ENCODE measurements at regions not wholly inside any gene's neighbourhood (a gene's known extent, or its start where the extent isn't known, plus 50 kb on each side); places are given as distances from the start of the nearest gene placed in this dataset.

GRCh38 chr2:120860579-120860922 lies 124.9 kb downstream of the GLI2 start:
- ATAC-seq (no peak), DNase-seq (no peak)
- no peaks in the 10 kb centered on the region for H3K4me1 Mint-ChIP-seq (ENCODE audit: low read depth)
- ChIA-PET POLR2A (no interaction called here), CTCF (no interaction called here)
- H3K27ac Mint-ChIP-seq: no peak overlapping the region
- H3K27me3 Mint-ChIP-seq (ENCODE audit: low read depth): no peaks in the 10 kb centered on the region
- no peaks in the 10 kb centered on the region for H3K9me3 Mint-ChIP-seq (ENCODE audit: insufficient read depth)
- H3K4me3 Mint-ChIP-seq: no peak overlapping the region
- no peaks in the 10 kb centered on the region for H3K36me3 Mint-ChIP-seq (ENCODE audit: low read depth)

- DNase-seq (no peak), ATAC-seq (no peak)
- no peaks in the 10 kb centered on the region for H3K4me1 Mint-ChIP-seq (ENCODE audit: low read depth)
- H3K27ac Mint-ChIP-seq: no peak overlapping the region
- H3K4me3 Mint-ChIP-seq: no peak overlapping the region
- ChIA-PET CTCF (no interaction called here), POLR2A (no interaction called here)
- no peaks in the 10 kb centered on the region for H3K9me3 Mint-ChIP-seq (ENCODE audit: insufficient read depth)
- H3K36me3 Mint-ChIP-seq (ENCODE audit: low read depth): no peaks in the 10 kb centered on the region
- H3K27me3 Mint-ChIP-seq (ENCODE audit: low read depth): peaks cover 3% of the 10 kb centered on the region
These were observed 125.5 kb downstream of the GLI2 start for GRCh38 chr2:120861191-120861575.

- ChIA-PET POLR2A (no interaction called here), CTCF (no interaction called here)
- ATAC-seq: no peak
- no peaks in the 10 kb centered on the region for H3K36me3 Mint-ChIP-seq (ENCODE audit: low read depth)
- H3K27ac Mint-ChIP-seq: no peak overlapping the region
- H3K27me3 Mint-ChIP-seq (ENCODE audit: low read depth): peaks cover 5% of the 10 kb centered on the region
- H3K9me3 Mint-ChIP-seq (ENCODE audit: insufficient read depth): no peaks in the 10 kb centered on the region
- DNase-seq: no peak
- no peaks in the 10 kb centered on the region for H3K4me1 Mint-ChIP-seq (ENCODE audit: low read depth)
- no peak overlapping the region for H3K4me3 Mint-ChIP-seq
These were observed 126.0 kb downstream of the GLI2 start for GRCh38 chr2:120861576-120862191.

- ATAC-seq (no peak), DNase-seq (no peak)
- Mint-ChIP-seq H3K4me3 (no peak overlapping the region), H3K27ac (no peak overlapping the region), H3K27me3 (ENCODE audit: low read depth) (peaks cover 11% of the 10 kb centered on the region), H3K9me3 (ENCODE audit: insufficient read depth) (no peaks in the 10 kb centered on the region), H3K36me3 (ENCODE audit: low read depth) (no peaks in the 10 kb centered on the region), H3K4me1 (ENCODE audit: low read depth) (no peaks in the 10 kb centered on the region)
- POLR2A ChIA-PET: no interaction called here
- CTCF ChIA-PET: no interaction called here
These were observed 126.8 kb downstream of the GLI2 start for GRCh38 chr2:120862201-120863060.

GRCh38 chr2:120863146-120863545 lies 127.5 kb downstream of the GLI2 start:
- Mint-ChIP-seq H3K4me1 (ENCODE audit: low read depth) (no peaks in the 10 kb centered on the region), H3K27me3 (ENCODE audit: low read depth) (peaks cover 17% of the 10 kb centered on the region), H3K27ac (no peak overlapping the region), H3K36me3 (ENCODE audit: low read depth) (no peaks in the 10 kb centered on the region), H3K4me3 (no peak overlapping the region), H3K9me3 (ENCODE audit: insufficient read depth) (no peaks in the 10 kb centered on the region)
- ChIA-PET CTCF (no interaction called here), POLR2A (no interaction called here)
- DNase-seq (no peak), ATAC-seq (no peak)

GRCh38 chr2:120863661-120864320 lies 128.1 kb downstream of the GLI2 start:
- ATAC-seq (no peak), DNase-seq (no peak)
- POLR2A ChIA-PET: no interaction called here
- Mint-ChIP-seq H3K9me3 (ENCODE audit: insufficient read depth) (no peaks in the 10 kb centered on the region), H3K4me1 (ENCODE audit: low read depth) (no peaks in the 10 kb centered on the region), H3K27ac (no peak overlapping the region), H3K4me3 (no peak overlapping the region), H3K36me3 (ENCODE audit: low read depth) (no peaks in the 10 kb centered on the region), H3K27me3 (ENCODE audit: low read depth) (peaks cover 23% of the 10 kb centered on the region)
- CTCF ChIA-PET: no interaction called here

GRCh38 chr2:120864981-120865380 lies 129.3 kb downstream of the GLI2 start:
- H3K27me3 Mint-ChIP-seq (ENCODE audit: low read depth): peaks cover 31% of the 10 kb centered on the region
- DNase-seq (no peak), ATAC-seq (no peak)
- H3K27ac Mint-ChIP-seq: no peak overlapping the region
- H3K4me1 Mint-ChIP-seq (ENCODE audit: low read depth): no peaks in the 10 kb centered on the region
- no peaks in the 10 kb centered on the region for H3K36me3 Mint-ChIP-seq (ENCODE audit: low read depth)
- H3K4me3 Mint-ChIP-seq: no peak overlapping the region
- ChIA-PET CTCF (no interaction called here), POLR2A (no interaction called here)
- H3K9me3 Mint-ChIP-seq (ENCODE audit: insufficient read depth): no peaks in the 10 kb centered on the region

GRCh38 chr2:120865656-120866055 lies 130.0 kb downstream of the GLI2 start:
- H3K36me3 Mint-ChIP-seq (ENCODE audit: low read depth): no peaks in the 10 kb centered on the region
- H3K4me3 Mint-ChIP-seq: no peak overlapping the region
- H3K9me3 Mint-ChIP-seq (ENCODE audit: insufficient read depth): no peaks in the 10 kb centered on the region
- CTCF ChIA-PET: no interaction called here
- ATAC-seq (no peak), DNase-seq (no peak)
- H3K27ac Mint-ChIP-seq: no peak overlapping the region
- H3K4me1 Mint-ChIP-seq (ENCODE audit: low read depth): no peaks in the 10 kb centered on the region
- POLR2A ChIA-PET: no interaction called here
- H3K27me3 Mint-ChIP-seq (ENCODE audit: low read depth): peaks cover 31% of the 10 kb centered on the region

- ChIA-PET POLR2A (no interaction called here), CTCF (no interaction called here)
- Mint-ChIP-seq H3K36me3 (ENCODE audit: low read depth) (no peaks in the 10 kb centered on the region), H3K9me3 (ENCODE audit: insufficient read depth) (no peaks in the 10 kb centered on the region), H3K27ac (no peak overlapping the region), H3K4me1 (ENCODE audit: low read depth) (no peaks in the 10 kb centered on the region), H3K4me3 (no peak overlapping the region), H3K27me3 (ENCODE audit: low read depth) (peaks cover 31% of the 10 kb centered on the region)
- no peak for ATAC-seq
- no peak for DNase-seq
These were observed 130.4 kb downstream of the GLI2 start for GRCh38 chr2:120866071-120866470.

- Mint-ChIP-seq H3K27me3 (ENCODE audit: low read depth) (peaks cover 31% of the 10 kb centered on the region), H3K27ac (no peak overlapping the region), H3K4me3 (no peak overlapping the region), H3K36me3 (ENCODE audit: low read depth) (no peaks in the 10 kb centered on the region), H3K4me1 (ENCODE audit: low read depth) (no peaks in the 10 kb centered on the region), H3K9me3 (ENCODE audit: insufficient read depth) (no peaks in the 10 kb centered on the region)
- POLR2A ChIA-PET: no interaction called here
- no peak for ATAC-seq
- no peak for DNase-seq
- CTCF ChIA-PET: no interaction called here
These were observed 130.9 kb downstream of the GLI2 start for GRCh38 chr2:120866483-120867140.

GRCh38 chr2:120867290-120868241 lies 131.9 kb downstream of the GLI2 start:
- no peak overlapping the region for H3K27ac Mint-ChIP-seq
- peaks cover 31% of the 10 kb centered on the region for H3K27me3 Mint-ChIP-seq (ENCODE audit: low read depth)
- ATAC-seq (no peak), DNase-seq (no peak)
- H3K4me3 Mint-ChIP-seq: no peak overlapping the region
- POLR2A ChIA-PET: no interaction called here
- CTCF ChIA-PET: no interaction called here
- no peaks in the 10 kb centered on the region for H3K4me1 Mint-ChIP-seq (ENCODE audit: low read depth)
- no peaks in the 10 kb centered on the region for H3K9me3 Mint-ChIP-seq (ENCODE audit: insufficient read depth)
- no peaks in the 10 kb centered on the region for H3K36me3 Mint-ChIP-seq (ENCODE audit: low read depth)
